Gastrocnemius medialis (tissue), 4 donors: ENCODE measurements at regions not wholly inside any gene's neighbourhood (a gene's known extent, or its start where the extent isn't known, plus 50 kb on each side); places are given as distances from the start of the nearest gene placed in this dataset.

Source experiments
- CTCF ChIP-seq, 5 experiments: fragments of 450-650 bp in 3 of 5; fragments of 200-600 bp in 2 of 5; sonication (generic) in 2 of 5; IDR thresholded peaks in 4 of 5; conservative IDR thresholded peaks in 1 of 5; 1 replicate in 4 of 5; 2 replicates in 1 of 5; pipeline ENCODE4 v1.5.1; 2016 to 2019; ENCODE audit warnings: antibody characterized with exemption in 5 of 5, mild to moderate bottlenecking in 3 of 5, moderate library complexity in 3 of 5
- POLR2A ChIP-seq, 2 donors: fragments of 450-650 bp; IDR thresholded peaks; one replicate each; pipeline ENCODE4 v1.6.1; 2017; ENCODE audit warnings: antibody characterized with exemption in 2 of 2, mild to moderate bottlenecking in 2 of 2, moderate library complexity in 2 of 2

DNA sequence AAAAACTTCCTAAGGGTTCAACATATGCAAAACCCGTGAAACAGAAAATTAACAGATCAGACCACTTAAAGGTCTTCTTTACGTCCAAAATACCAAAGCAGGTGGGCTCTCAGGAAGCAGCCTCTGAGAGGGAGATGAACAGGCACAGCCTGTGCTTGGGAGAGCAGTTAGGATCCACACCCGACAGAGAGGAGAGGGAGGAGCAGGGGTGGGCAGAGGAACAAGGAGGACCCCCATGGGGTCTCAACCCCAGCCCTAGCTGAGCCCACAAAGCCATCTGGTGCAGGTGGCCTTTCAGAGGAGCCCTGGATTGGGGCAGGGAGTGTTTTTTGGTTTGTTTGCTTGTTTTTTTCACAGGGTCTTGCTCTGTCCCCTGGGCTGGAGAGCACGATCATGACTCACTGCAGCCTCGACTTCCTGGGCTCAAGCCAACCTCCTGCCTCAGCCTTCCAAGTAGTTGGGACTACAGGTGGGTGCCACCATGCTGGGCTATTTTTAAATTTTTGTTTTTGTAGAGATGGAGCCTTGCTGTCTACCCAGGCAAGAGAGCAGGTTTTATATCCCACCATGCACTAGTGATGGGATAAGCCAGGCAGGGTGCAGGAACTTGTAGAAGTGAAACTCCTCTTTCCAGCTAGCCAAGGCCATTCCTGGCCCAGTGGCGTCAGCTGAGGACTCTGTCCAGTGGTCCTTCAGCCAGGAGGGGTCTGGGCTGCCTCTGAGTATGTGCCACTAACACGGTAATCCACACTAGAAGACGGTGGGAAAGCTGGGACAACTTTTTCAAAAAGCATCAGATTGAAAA lies 154.1 kb upstream of the HDAC4 start:
- TF ChIP-seq CTCF (IDR thresholded peaks at IDR 0.05 in 4 of 5, conservative IDR thresholded peaks at IDR 0.05 in 1 of 5), result no peak
- no peak for TF ChIP-seq POLR2A (IDR thresholded peaks at IDR 0.05)
